Left lung (tissue), 4 donors: ENCODE measurements at regions not wholly inside any gene's neighbourhood (a gene's known extent, or its start where the extent isn't known, plus 50 kb on each side); places are given as distances from the start of the nearest gene placed in this dataset.
"Not testable (repeated sequence)": the region's sequence is repeated elsewhere in the genome, so short reads cannot be mapped to it uniquely, and the experiment has no call there.

Experiments
- ATAC-seq: fragments of 200-7000 bp; cut with Tn5 transposase; one replicate; pipeline ENCODE4 v1.9.1; 2020; ENCODE audit warnings: moderate library complexity
- DNase-seq, 4 donors: peaks; one replicate each; pipeline ENCODE4 v3.0.0-alpha.2; 2013 to 2020
- H3K27ac ChIP-seq, 2 donors: fragments of 200-600 bp; sonication (generic) in 1 of 2; one replicate each; pipeline versions ENCODE4 v1.5.0 to v1.8.0; 2020 to 2021
- H3K27me3 ChIP-seq, 2 donors: fragments of 200-600 bp; sonication (generic) in 1 of 2; one replicate each; pipeline versions ENCODE4 v1.5.0 to v1.8.0; 2020 to 2021
- H3K36me3 ChIP-seq, 2 donors: fragments of 200-600 bp; sonication (generic) in 1 of 2; one replicate each; pipeline versions ENCODE4 v1.5.0 to v1.8.0; 2020 to 2021
- H3K4me1 ChIP-seq, 2 donors: fragments of 200-600 bp; one replicate each; pipeline ENCODE4 v1.8.0; 2021
- H3K4me3 ChIP-seq, 2 donors: fragments of 200-600 bp; sonication (generic) in 1 of 2; one replicate each; pipeline versions ENCODE4 v1.5.0 to v1.8.0; 2020 to 2021; ENCODE audit warnings: mild to moderate bottlenecking in 1 of 2
- H3K9me3 ChIP-seq, 2 donors: fragments of 200-600 bp; sonication (generic) in 1 of 2; one replicate each; pipeline versions ENCODE4 v1.5.0 to v1.8.0; 2020 to 2021
- CTCF ChIP-seq, 2 donors: fragments of 200-600 bp; sonication (generic) in 1 of 2; IDR thresholded peaks; one replicate each; pipeline versions ENCODE4 v1.5.0 to v1.8.0; 2021; ENCODE audit warnings: antibody characterized with exemption in 2 of 2
- intact Hi-C, 2 donors: fragments of 100-400 bp; cut with DNase I; formaldehyde crosslinking; loops; one replicate each; pipeline versions ENCODE4 v1.11.2 to v1.14.2; 2022
- donor health status: DM: no; HTN: yes; CAD: no.
- donor health status: DM: no; HTN: no; CAD: no.

GRCh38 chr5:42148813-42149212, 223.7 kb downstream of the FBXO4 start:
- no peak overlapping the region for H3K27ac ChIP-seq
- no peak overlapping the region for H3K4me3 ChIP-seq
- H3K4me1 ChIP-seq: no peaks in the 10 kb centered on the region
- no peak for TF ChIP-seq CTCF (IDR thresholded peaks at IDR 0.05)
- ATAC-seq (no peak), DNase-seq (no peak)
- H3K36me3 ChIP-seq: no peaks in the 10 kb centered on the region
- peaks cover 0 to 36% of the 10 kb centered on the region in 2 donors for H3K9me3 ChIP-seq
- intact Hi-C loops: no loop called here
- no peaks in the 10 kb centered on the region for H3K27me3 ChIP-seq

GRCh38 chr5:42157215-42157614, 232.1 kb downstream of the FBXO4 start:
- no peak overlapping the region for H3K4me3 ChIP-seq
- no peaks in the 10 kb centered on the region for H3K36me3 ChIP-seq
- intact Hi-C loops: no loop called here
- no peaks in the 10 kb centered on the region for H3K9me3 ChIP-seq
- H3K4me1 ChIP-seq: no peaks in the 10 kb centered on the region
- TF ChIP-seq CTCF (IDR thresholded peaks at IDR 0.05): no peak
- H3K27ac ChIP-seq: no peak overlapping the region
- ATAC-seq: no peak
- DNase-seq: no peak
- no peaks in the 10 kb centered on the region for H3K27me3 ChIP-seq

- Histone ChIP-seq H3K36me3 (no peaks in the 10 kb centered on the region), H3K9me3 (no peaks in the 10 kb centered on the region), H3K4me3 (no peak overlapping the region), H3K27ac (no peak overlapping the region), H3K4me1 (no peaks in the 10 kb centered on the region), H3K27me3 (no peaks in the 10 kb centered on the region)
- ATAC-seq: no peak
- intact Hi-C loops: no loop called here
- DNase-seq: no peak
- no peak for TF ChIP-seq CTCF (IDR thresholded peaks at IDR 0.05)
Measured at GRCh38 chr5:42163083-42163482, 238.0 kb downstream of the FBXO4 start.

GRCh38 chr5:42168091-42168670, 243.1 kb downstream of the FBXO4 start:
- H3K4me3 ChIP-seq: no peak overlapping the region
- TF ChIP-seq CTCF (IDR thresholded peaks at IDR 0.05): no peak
- no peaks in the 10 kb centered on the region for H3K36me3 ChIP-seq
- peaks cover 0 to 2% of the 10 kb centered on the region in 2 donors for H3K9me3 ChIP-seq
- H3K27me3 ChIP-seq: no peaks in the 10 kb centered on the region
- intact Hi-C loops: no loop called here
- H3K27ac ChIP-seq: no peak overlapping the region
- no peak for DNase-seq
- no peak for ATAC-seq
- no peaks in the 10 kb centered on the region for H3K4me1 ChIP-seq

GRCh38 chr5:42176118-42176517, 247.1 kb upstream of the GHR start:
- intact Hi-C loops, H3K27me3 ChIP-seq, H3K36me3 ChIP-seq, ATAC-seq, H3K4me3 ChIP-seq, DNase-seq, H3K4me1 ChIP-seq, H3K27ac ChIP-seq: not testable (repeated sequence)
- H3K9me3 ChIP-seq: peaks cover 0 to 17% of the 10 kb centered on the region in 2 donors

GRCh38 chr5:42179843-42180242, 243.4 kb upstream of the GHR start:
- H3K27me3 ChIP-seq, H3K4me1 ChIP-seq, H3K36me3 ChIP-seq, intact Hi-C loops, DNase-seq, H3K4me3 ChIP-seq, ATAC-seq, H3K27ac ChIP-seq: not testable (repeated sequence)
- peaks cover 0 to 16% of the 10 kb centered on the region in 2 donors for H3K9me3 ChIP-seq
